OCI-LY7 (cell line): ENCODE measurements at regions not wholly inside any gene's neighbourhood (a gene's known extent, or its start where the extent isn't known, plus 50 kb on each side); places are given as distances from the start of the nearest gene placed in this dataset.
A peak's percentile ranks its signal among the peaks of the same experiment; 100 is the strongest.

Experiments used
- CTCF ChIP-seq: fragments of 200-600 bp; sonication (generic); conservative IDR thresholded peaks from 2 replicates; pipeline ENCODE4 v1.5.1; 2014; ENCODE audit warnings: mild to moderate bottlenecking, antibody characterized with exemption, low read length, moderate library complexity, mixed read lengths
- EZH2phosphoT487 ChIP-seq: fragments of 200-600 bp; sonication (generic); IDR thresholded peaks from 2 replicates; pipeline ENCODE4 v1.6.1; 2018; ENCODE audit warnings: low read depth, borderline replicate concordance, mild to moderate bottlenecking, mixed run types, antibody characterized with exemption, low read length, moderate library complexity, mixed read lengths

- peak; percentile 48 for TF ChIP-seq CTCF
- no peak for TF ChIP-seq EZH2phosphoT487
These were observed 363.8 kb upstream of the SULF2 start for GRCh38 chr20:48148916-48149672.
